ENCODE measurements at regions not wholly inside any gene's neighbourhood (a gene's known extent, or its start where the extent isn't known, plus 50 kb on each side); places are given as distances from the start of the nearest gene placed in this dataset.
"Not testable (repeated sequence)": the region's sequence is repeated elsewhere in the genome, so short reads cannot be mapped to it uniquely, and the experiment has no call there.

- Histone ChIP-seq H2BK5ac (ENCODE audit: low read depth, low read length) (peak overlapping the region; percentile 98), H3K56ac (replicated peaks; ENCODE audit: insufficient read length, low read depth, low read length) (peak overlapping the region; percentile 83), H2BK20ac (ENCODE audit: low read length) (peak overlapping the region; percentile 99), H3K4me1 (replicated peaks in 1 of 4; ENCODE audit: control insufficient read depth in 3 of 4, insufficient read depth in 4 of 4, low read length in 3 of 4) (peaks cover 5 to 27% (median 15%) of the 10 kb centered on the region in 4 experiments; a peak in 5 of 7 replicates), H3K4me3 (ENCODE audit: extremely low read depth in 1 of 4, insufficient read depth in 2 of 4, low read depth in 3 of 4, low read length in 4 of 4) (peak overlapping the region in 1 of 4 experiments; percentile 31; a peak in 1 of 8 replicates), H3K18ac (ENCODE audit: extremely low read depth, low read length) (peak overlapping the region; percentile 98), H4K5ac (ENCODE audit: insufficient read length, low read depth, low read length) (peak overlapping the region; percentile 51), H2BK12ac (ENCODE audit: low read depth, low read length) (peak overlapping the region; percentile 93), H2BK120ac (replicated peaks; ENCODE audit: low read depth, low read length) (peak overlapping the region; percentile 100), H3K9me3 (ENCODE audit: insufficient read depth in 2 of 2, low read depth in 1 of 2, low read length in 1 of 2) (peaks cover 15 to 16% of the 10 kb centered on the region in 2 experiments), H3K4ac (replicated peaks; ENCODE audit: insufficient read length, low read depth, low read length) (peak overlapping the region; percentile 96), H3K27ac (ENCODE audit: low read depth, low read length) (peak overlapping the region; percentile 79), H4K91ac (replicated peaks; ENCODE audit: insufficient read length, low read length) (peak overlapping the region; percentile 100), H3K4me2 (ENCODE audit: insufficient read depth in 1 of 2, low read depth in 2 of 2, low read length in 2 of 2) (peak overlapping the region; percentile 29 to 56; a peak in 3 of 4 replicates), H2AK5ac (ENCODE audit: low read depth, low read length) (peak overlapping the region; percentile 47; the same call in 1 of the 2 replicates)
- H3K23ac ChIP-seq (ENCODE audit: insufficient read length); H3K23me2 ChIP-seq (ENCODE audit: low read depth, low read length); H3K27me3 ChIP-seq (replicated peaks in 1 of 4; ENCODE audit: control insufficient read depth in 3 of 4, extremely low read depth in 1 of 4, insufficient read depth in 3 of 4, low read length in 3 of 4); H3K9ac ChIP-seq (replicated peaks in 1 of 4; ENCODE audit: extremely low read depth in 1 of 4, low read depth in 3 of 4, low read length in 3 of 4); H3K36me3 ChIP-seq (ENCODE audit: control insufficient read depth in 2 of 4, insufficient read depth in 4 of 4, low read length in 3 of 4); H4K20me1 ChIP-seq (replicated peaks in 1 of 2; ENCODE audit: control insufficient read depth in 1 of 2, insufficient read depth in 2 of 2, low read length in 2 of 2); DNase-seq (ENCODE audit: low read depth in 1 of 2, low spot score in 2 of 2); FAIRE-seq; H2AFZ ChIP-seq (ENCODE audit: low read length); H3K79me1 ChIP-seq (ENCODE audit: low read depth, low read length); H4K8ac ChIP-seq (ENCODE audit: extremely low read depth, insufficient read depth, low read length); H3K14ac ChIP-seq (ENCODE audit: insufficient read length); H2BK15ac ChIP-seq (ENCODE audit: low read length); H3K79me2 ChIP-seq (ENCODE audit: control insufficient read depth in 1 of 2, insufficient read depth in 2 of 2, low read length in 2 of 2): not testable (repeated sequence)
- POLR2A ChIA-PET (ENCODE audit: partially characterized antibody), result interaction anchor here (0.6 to 2.8 kb wide), 13 partner anchors 8 to 104 kb away, joined by 3 to 32 read pairs (median 6); no protein-coding TSS in a partner anchor
- 43% methylated on average over 3 of the region's 3 CpGs; no CpG with 5 or more reads in 1 of the 2 experiments for WGBS, 2 experiments (ENCODE audit: extremely low coverage in 1 of 2, insufficient coverage in 1 of 2, insufficient read length in 1 of 2, insufficient replicate concordance in 2 of 2, low coverage in 1 of 2, low lambda C conversion rate in 2 of 2, missing lambda C conversion rate in 1 of 2)
- CTCF ChIA-PET (ENCODE audit: partially characterized antibody), result interaction anchor here (0.7 to 1.8 kb wide), 5 partner anchors 15 to 109 kb away, joined by 3 to 4 read pairs (median 4); no protein-coding TSS in a partner anchor
Observed at GRCh38 chr12:124141611-124142010, 153.3 kb upstream of the RFLNA start.
